HG02642 (cell line): ENCODE measurements at regions not wholly inside any gene's neighbourhood (a gene's known extent, or its start where the extent isn't known, plus 50 kb on each side); places are given as distances from the start of the nearest gene placed in this dataset.
"Not testable (repeated sequence)": the region's sequence is repeated elsewhere in the genome, so short reads cannot be mapped to it uniquely, and the experiment has no call there.

Experiments used
- ATAC-seq: cut with Tn5 transposase; IDR thresholded peaks from one replicate; pipeline ENCODE4 v1.9.1; 2021; ENCODE audit warnings: mild to moderate bottlenecking; ENCODE audit not compliant: unreplicated experiment, poor library complexity

DNA sequence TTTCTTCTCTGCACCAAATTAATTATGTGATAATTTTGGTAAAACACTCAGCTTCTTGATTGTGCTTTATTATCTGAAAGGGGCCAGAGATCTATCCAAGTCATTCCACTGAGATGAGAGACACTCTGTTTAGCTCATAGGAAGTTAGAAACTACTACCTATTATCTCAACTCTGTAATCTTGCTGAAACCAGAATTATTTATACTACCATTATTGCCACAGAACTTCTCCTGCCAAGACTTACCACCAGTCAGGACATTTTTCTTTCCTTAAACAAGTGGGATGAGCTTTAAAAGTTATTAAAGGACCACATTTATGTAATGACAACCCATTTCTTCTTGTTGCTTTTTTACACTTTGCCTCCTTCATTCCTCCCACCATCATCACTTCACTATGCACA, 855.6 kb upstream of the PIK3C3 start:
- ATAC-seq, result no peak

DNA sequence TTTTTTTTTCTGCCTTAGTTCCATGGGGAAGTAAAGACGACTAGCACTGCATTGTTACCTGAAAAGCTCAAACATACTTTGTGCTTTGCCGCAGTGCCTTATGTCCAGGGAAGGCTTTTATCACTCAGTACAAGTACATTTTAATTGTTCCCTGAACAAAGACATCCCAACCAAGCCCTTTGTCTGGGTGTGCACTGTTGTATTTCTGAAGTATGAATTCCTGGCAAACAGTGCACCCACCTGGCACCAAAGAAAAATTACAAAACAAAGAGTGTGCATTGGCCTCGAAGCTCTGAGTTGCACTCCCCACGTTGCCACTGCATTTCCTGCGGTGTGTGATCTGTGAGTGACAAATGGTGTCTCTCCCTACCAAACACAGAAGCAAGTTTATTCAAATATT, 858.5 kb upstream of the PIK3C3 start:
- no peak for ATAC-seq

DNA sequence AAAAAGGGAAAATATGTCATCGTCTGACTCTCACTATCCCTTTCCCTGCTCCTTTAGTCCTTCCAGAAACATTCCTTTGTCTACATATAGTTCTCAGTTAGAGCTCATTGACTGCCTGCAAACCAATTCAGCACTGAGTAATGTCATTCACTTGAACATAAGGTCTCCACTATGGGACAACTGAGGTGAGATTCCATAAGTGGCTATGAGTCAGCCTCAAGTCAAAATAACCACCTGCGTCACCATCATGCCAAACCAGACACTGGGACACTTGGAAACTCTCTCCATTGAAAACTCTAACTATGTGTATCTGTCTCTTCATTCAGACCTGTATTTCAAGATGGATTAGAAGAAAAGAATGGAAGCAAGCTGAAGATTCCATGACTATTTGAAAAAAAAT, 878.0 kb upstream of the PIK3C3 start:
- ATAC-seq, result no peak

DNA sequence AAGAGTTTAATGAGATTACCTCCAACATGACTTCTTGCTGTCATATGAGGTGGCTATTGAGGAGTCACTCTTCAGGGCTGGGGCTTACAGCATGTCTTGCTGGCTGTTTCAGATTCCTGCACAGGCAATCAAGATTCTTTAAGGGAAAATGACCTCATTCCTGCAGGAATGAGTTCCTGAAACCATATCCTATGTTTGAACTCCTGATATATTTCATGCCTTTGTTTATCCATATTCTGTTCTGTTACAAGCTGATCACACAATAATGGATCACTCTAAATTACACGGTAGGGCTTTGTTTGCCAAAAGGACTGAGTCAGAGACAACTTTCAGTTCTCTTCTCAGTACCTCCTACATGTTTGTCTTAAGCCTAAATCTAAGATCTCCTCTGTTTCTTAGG, 879.8 kb upstream of the PIK3C3 start:
- ATAC-seq, result no peak

DNA sequence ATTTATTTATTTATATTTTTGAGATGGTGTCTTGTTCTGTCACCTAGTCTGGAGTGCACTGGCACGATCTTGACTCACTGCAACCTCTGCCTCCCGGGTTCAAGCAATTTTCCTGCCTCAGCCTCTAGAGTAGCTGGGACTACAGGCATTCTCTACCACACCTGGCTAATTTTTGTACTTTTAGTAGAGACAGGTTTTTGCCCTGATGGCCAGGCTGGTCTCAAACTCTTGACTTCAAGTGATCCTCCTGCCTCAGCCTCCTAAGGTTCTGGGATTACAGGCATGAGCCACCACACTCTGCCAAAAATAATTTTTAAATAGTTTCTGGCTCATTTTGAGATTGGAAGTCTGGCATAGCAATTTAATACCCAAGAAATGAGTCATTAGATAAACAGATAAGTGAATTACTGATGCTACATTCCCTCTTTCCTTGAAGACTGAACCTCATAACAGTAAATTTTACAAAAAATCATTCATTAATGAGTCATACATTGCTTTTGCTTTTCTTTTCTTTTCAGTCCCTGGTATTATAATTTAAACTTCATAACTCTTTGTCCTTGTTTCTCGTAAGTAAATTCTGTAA, 881.6 kb upstream of the PIK3C3 start:
- no peak for ATAC-seq

DNA sequence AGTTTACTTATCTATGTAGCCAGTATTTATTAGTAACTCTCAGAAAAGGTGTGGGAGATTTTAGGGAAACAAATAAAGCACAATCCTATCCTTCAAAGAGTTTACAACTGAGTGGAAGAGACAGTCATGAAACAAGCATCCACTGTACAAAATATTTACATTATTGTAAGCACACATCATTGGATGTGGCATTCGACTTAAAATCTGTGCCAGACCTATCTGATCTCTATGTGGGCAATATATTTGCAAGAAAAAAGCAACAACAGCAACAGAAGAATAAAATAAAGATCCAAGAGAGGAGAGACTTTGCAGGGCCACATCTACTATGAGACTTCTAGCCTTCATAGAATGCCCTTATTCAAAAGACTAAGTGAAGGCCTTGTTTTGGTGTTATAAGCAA, 882.1 kb upstream of the PIK3C3 start:
- no peak for ATAC-seq

DNA sequence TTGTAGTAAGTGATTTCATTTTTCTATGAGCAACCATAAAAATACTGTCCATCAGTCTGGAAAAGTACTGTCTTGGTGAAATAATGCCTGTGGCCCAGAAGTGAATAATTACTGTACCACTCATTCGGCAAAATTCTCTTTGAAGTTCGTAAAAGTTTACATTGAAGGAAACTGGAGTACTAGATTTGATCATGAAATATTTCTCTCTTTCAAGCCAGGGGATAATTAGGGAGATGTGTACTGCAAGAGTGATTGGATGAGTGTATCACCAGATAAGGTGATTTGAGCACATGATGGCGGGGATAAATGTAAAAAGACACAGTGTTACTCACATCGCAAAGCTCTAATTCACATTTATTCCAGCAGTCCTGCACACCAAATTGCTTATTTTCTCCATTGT, 883.2 kb upstream of the PIK3C3 start:
- no peak for ATAC-seq

DNA sequence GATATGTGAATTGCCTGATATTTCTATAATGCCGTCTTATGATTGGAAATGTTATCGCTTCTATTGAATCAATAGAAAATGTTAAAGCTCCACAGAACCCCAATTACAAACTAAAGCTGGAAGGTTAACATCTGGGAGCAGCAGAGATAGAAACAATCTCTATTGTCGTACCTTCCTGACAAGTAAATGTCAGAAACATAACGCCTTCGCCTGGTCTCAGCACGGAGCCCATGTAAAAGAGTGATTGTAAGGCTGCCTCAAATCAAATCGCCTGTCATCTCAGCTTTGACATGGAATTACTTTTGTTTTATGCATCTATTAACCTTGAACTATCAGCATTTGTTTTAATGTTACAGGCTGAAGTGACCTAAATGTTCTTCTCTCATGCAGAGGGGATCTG, 885.9 kb upstream of the PIK3C3 start:
- ATAC-seq, result no peak

DNA sequence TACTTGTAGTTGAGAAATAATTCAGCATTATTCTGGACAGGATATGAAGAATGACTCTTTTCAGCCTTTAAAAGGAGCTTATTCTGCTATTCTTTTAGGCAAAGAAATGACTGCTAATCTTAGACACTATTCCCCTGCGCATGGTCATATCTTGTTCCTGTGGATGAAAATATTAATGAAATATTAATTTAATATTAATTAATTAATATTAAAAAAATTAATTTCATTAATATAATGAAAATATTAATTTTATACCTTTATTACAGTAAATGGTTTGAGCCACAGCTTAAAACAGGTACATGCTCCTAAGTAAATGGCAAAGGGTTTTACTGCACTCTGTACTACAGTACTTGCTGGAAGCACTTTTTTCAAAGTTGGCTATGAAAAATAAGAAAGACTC, 890.1 kb upstream of the PIK3C3 start:
- no peak for ATAC-seq

DNA sequence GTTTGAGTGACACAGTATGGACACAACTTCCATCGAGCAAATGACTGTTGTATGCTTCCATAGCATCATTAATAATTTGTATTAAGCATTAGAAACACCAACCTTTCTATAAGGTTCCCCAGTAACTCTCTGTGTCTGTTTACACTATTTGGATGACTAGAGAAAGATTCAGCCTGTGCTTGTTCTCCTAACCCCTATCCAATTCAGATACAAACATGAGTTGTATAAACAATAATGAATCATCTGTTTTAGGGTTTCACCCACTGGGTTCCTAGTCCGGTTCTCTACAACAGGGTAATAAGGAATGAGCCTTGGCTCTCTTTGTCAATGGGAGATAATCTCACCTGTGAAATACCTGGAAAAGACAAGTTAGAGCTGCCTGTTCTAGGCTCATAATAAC, 894.1 kb upstream of the PIK3C3 start:
- ATAC-seq, result no peak

DNA sequence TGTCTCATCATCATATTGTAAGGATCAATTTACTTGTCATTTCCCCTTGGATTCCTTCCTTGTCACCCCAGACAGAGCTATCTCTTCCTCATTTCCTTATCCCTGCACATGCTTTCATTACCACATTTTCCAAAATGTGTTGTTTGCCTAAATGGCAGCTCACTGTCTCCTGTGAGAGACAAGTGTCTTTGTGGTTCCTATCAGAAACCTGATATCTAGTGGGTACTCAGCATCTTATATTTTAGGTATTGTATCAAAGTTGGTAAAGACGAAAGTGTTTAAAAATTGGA, 896.0 kb upstream of the PIK3C3 start:
- ATAC-seq, result no peak

DNA sequence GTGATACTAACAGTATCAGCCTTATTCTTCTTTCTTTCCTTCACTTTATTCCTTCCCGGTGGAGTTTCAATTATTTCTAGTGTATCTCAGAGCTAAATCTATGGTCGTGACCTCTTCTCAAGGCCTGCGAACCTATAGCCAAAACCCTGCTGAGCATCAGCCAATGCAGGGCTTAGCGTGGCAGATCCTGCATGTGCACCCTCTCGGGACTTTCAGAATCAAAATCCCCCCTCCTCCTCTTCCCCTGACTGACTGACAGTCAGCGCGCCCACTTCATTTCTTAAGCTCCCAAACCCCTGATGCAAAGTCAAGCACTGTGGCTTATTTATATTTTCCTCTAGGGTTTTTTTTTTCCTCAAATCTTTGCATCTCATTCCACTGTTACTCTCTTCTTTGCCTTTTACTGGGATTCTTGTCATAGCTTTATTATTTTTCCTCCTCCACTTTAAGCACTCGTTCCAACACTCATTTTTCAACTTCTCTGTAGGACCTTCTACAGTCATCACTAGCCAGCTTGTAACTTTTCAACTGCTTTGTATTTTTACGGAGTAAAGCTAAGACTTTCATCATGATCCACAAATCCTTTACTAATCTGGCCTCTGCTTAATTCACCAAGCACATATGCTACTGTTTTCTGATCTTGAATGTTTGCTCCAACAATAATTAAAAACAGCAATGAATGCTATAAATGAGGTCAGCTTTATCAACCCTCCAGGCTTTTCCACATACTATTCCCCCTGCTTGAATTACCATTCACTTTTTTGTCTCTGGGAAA, 896.5 kb upstream of the PIK3C3 start:
- ATAC-seq, result no peak

DNA sequence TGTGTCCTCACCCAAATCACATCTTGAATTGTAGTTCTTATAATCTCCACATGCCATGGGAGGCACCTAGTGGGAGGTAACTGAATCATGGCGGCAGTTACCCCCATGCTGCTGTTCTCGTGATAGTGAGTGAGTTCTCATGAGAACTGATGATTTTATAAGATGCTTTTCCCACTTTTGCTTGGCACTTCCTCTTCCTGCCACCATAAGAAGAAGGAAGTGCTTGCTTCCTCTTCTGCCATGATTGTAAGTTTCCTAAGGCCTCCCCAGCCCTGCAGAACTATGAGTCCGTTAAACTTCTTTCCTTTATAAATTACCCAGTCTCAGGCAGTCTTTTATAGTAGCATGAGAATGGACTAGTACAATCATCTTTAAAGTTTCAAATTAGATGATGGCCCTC, 902.4 kb upstream of the PIK3C3 start:
- ATAC-seq, result no peak

DNA sequence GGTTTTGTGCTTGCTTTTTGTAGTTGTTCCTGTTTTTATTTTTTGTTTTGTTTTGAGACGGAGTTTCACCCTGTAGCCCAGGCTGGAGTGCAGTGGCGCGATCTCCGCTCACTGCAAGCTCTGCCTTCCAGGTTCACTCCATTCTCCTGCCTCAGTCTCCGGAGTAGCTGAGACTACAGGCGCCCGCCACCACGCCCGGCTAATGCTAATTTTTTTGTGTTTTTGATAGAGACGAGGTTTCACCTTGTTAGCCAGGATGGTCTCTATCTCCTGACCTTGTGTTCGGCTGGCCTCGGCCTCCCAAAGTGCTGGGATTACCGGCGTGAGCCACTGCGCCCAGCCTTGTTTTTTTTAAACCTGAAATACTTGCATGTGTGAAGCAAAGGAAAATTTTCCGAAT, 908.8 kb upstream of the PIK3C3 start:
- not testable (repeated sequence) for ATAC-seq

DNA sequence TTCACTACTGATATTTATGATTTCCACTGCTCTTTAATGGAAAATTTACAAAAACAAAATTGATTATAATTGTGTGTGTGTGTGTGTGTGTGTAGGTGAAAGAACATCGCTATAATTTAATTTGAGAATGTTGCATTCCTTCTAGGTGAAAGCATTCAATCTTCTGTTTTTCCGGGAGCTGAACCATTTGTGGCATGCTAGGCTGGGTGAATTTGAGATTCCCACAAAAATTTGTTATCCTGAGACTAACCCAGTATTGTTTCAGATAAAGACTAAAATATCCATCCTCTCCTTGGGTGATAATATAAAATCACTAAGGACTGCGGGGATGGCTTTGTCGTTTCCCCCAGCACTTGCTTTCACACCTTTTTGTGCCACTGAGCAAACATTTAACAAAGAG, 911.2 kb upstream of the PIK3C3 start:
- no peak for ATAC-seq

DNA sequence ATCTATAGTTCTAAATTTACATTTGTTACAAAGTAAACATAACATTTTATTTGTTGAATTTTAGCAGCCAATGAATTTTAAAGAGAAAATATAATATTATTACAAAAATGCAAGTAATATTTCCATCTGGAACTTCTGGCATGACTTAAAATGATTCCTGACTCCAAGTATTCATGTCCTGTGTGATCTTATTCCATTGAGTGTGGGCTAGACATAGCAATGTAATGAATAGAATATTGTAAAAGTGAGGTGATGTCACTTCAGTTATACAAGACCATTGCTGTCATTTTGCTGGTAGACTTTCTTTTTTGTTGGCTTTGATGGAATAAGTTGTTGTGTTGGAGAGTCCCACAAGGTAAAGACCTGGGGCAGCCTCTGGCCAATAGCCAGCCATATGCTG, 912.2 kb upstream of the PIK3C3 start:
- ATAC-seq, result no peak

DNA sequence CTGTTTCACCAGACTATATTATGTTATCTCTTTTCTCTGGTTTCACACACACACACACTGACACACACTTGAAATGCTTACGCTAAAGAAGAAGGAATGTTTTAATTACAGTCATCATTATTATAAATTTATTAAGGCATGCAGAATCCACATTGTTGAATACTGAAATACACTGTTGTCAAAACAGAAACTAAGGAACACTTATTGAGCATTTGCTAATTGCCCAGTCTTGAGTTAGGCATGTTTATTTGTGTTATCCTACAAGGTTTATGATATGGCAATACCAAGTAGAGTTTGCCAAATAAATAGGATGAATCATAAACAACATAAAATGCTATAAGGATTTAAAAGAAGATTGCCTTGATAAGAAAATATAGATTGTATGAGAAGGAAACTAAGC, 917.0 kb upstream of the PIK3C3 start:
- ATAC-seq, result no peak

DNA sequence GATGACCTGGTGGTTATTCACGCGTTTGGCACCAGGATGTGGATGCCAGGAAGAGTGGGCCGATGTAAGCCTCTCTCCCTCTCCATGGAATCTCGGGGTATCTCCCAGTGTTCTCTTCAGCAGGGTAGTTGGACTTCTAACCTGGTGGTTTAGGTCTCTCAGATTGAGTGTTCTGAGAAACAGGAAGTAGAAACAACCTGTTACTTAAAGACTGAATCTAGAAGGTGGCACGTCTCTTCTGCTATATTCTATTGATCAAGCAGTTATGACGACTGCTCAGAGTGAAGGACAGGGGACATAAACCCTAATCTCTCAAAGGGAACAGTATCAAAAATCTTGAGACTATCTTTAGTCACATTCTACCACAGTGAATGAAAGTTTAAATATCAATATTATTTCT, 918.7 kb upstream of the PIK3C3 start:
- ATAC-seq, result no peak

DNA sequence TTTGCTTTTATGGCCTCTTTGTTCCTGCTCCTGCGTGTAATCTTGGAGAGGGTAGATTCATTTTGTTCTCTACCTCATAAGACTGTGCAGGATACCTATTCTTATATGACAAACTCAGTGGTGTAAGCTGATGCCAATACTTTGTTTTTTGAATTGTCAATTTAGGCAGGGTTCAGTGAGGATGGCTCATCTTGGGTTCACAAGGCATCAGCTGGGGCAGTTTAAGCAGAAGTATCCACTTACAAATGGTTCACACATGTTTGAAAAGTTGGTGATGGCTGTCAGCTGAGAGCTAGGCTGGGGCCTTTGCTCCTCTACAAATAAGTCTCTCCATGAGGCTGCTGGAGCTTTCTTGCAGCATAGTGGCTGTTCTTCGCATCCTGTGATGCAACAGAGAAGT, 920.6 kb upstream of the PIK3C3 start:
- ATAC-seq, result no peak

DNA sequence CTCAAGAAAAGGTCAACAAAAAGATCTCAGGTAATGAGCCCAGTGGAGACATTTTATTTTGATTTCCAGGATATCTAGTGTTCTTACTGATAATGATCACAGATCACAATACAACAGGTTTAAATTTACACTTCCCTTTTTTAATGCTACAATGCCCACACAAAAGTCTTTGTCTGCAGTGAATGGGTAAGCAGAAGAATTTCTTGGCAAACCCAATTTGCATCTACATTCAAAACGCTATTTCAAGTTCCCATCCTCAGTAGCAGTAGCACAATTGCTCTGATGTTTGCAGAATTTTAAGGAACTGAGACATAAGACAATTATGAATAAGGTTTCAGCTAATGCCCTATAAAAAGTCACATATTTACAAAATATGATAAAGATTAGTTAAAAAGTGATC, 929.4 kb upstream of the PIK3C3 start:
- no peak for ATAC-seq

DNA sequence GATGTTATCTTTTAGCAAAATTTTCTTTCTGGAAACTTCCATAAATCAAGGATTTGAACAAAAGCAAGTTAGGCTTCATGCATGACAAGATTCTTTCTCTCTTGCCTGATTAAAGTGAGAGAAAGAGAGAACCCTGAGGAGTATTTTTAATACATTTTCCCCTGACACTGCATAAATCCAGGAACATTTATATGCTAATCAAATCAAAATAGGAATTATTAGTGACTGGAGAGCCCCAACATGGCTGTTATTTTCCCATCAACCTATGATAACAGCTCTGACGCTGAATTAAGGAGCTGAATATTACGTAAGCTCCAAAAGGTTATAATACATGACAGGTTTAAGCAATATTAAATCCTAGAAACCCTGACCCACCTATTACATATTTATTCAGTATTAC, 930.2 kb upstream of the PIK3C3 start:
- no peak for ATAC-seq

DNA sequence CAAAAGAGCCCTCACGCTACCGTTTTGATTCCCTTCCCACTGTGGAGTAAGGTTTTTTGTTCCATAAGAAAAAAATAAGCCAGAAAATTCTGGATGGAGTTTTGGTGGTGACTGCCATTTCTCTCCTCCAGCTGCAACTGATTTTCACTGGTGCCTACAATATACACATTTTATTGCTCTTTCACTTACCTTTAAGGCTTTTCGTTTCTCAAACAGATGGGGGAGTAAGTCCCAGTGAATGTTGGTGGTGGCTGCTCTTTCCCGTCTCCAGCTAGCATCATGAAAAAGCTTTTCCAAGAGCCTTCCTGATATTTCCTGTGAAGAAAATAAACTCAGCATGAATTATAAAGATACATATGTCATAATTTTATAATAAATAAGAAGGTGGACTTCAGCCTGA, 932.5 kb upstream of the PIK3C3 start:
- no peak for ATAC-seq

DNA sequence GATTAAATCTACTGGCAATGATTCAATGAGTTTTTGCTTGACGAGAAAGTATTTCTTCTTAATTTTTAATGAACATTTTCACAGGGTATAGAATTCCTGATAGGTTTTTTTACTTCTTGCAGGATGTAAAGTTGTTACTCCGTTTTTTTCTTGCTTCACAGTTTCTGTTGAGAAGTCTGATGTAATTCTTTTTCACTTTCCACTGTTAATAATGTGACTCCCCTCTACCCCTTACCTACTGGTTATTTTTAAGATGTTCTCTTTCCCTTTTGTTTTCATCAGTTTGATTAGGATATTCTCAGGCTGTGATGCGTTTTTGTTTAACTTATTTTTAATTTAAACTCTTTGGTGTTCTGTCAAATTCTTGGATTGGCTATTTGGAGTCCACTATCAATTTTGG, 933.9 kb upstream of the PIK3C3 start:
- ATAC-seq, result no peak
